ENCODE measurements at regions not wholly inside any gene's neighbourhood (a gene's known extent, or its start where the extent isn't known, plus 50 kb on each side); places are given as distances from the start of the nearest gene placed in this dataset.

- Mint-ChIP-seq H3K9me3 (ENCODE audit: low read depth) (no peaks in the 10 kb centered on the region), H3K27me3 (peaks cover 5% of the 10 kb centered on the region), H3K4me3 (no peak overlapping the region), H3K4me1 (ENCODE audit: low read depth) (no peaks in the 10 kb centered on the region), H3K27ac (no peak overlapping the region), H3K36me3 (no peaks in the 10 kb centered on the region)
Measured at GRCh38 chr5:6011199-6011598, 367.1 kb downstream of the MED10 start.

GRCh38 chr5:6006838-6007314, 371.5 kb downstream of the MED10 start:
- no peak overlapping the region for H3K27ac Mint-ChIP-seq
- H3K36me3 Mint-ChIP-seq: no peaks in the 10 kb centered on the region
- H3K4me1 Mint-ChIP-seq (ENCODE audit: low read depth): no peaks in the 10 kb centered on the region
- H3K4me3 Mint-ChIP-seq: no peak overlapping the region
- peaks cover 7% of the 10 kb centered on the region for H3K27me3 Mint-ChIP-seq
- no peaks in the 10 kb centered on the region for H3K9me3 Mint-ChIP-seq (ENCODE audit: low read depth)

- no peaks in the 10 kb centered on the region for H3K9me3 Mint-ChIP-seq (ENCODE audit: low read depth)
Measured at GRCh38 chr5:6003040-6003825, 375.1 kb downstream of the MED10 start.

GRCh38 chr5:6000867-6001266, 377.5 kb downstream of the MED10 start:
- Mint-ChIP-seq H3K9me3 (ENCODE audit: low read depth) (peaks cover 5% of the 10 kb centered on the region), H3K4me3 (no peak overlapping the region), H3K4me1 (ENCODE audit: low read depth) (no peaks in the 10 kb centered on the region), H3K27ac (no peak overlapping the region), H3K36me3 (peaks cover 2% of the 10 kb centered on the region), H3K27me3 (peaks cover 2% of the 10 kb centered on the region)

More at GRCh38 chr5:6003040-6003825, 375.1 kb downstream of the MED10 start:
- Mint-ChIP-seq H3K27ac (no peak overlapping the region), H3K27me3 (peaks cover 6% of the 10 kb centered on the region), H3K4me3 (no peak overlapping the region), H3K4me1 (ENCODE audit: low read depth) (no peaks in the 10 kb centered on the region), H3K36me3 (no peaks in the 10 kb centered on the region)

GRCh38 chr5:5995819-5996218, 382.5 kb downstream of the MED10 start:
- Mint-ChIP-seq H3K27ac (no peak overlapping the region), H3K9me3 (ENCODE audit: low read depth) (peaks cover 35% of the 10 kb centered on the region), H3K4me3 (no peak overlapping the region), H3K27me3 (no peaks in the 10 kb centered on the region), H3K4me1 (ENCODE audit: low read depth) (no peaks in the 10 kb centered on the region), H3K36me3 (peaks cover 2% of the 10 kb centered on the region)

GRCh38 chr5:5986492-5987178, 391.7 kb downstream of the MED10 start:
- Mint-ChIP-seq H3K27ac (no peak overlapping the region), H3K4me1 (ENCODE audit: low read depth) (no peaks in the 10 kb centered on the region), H3K27me3 (no peaks in the 10 kb centered on the region), H3K36me3 (no peaks in the 10 kb centered on the region), H3K4me3 (no peak overlapping the region), H3K9me3 (ENCODE audit: low read depth) (no peaks in the 10 kb centered on the region)

GRCh38 chr5:5985332-5985731, 393.0 kb downstream of the MED10 start:
- no peak overlapping the region for H3K27ac Mint-ChIP-seq
- no peaks in the 10 kb centered on the region for H3K4me1 Mint-ChIP-seq (ENCODE audit: low read depth)
- no peak overlapping the region for H3K4me3 Mint-ChIP-seq
- no peaks in the 10 kb centered on the region for H3K27me3 Mint-ChIP-seq
- H3K36me3 Mint-ChIP-seq: no peaks in the 10 kb centered on the region
- H3K9me3 Mint-ChIP-seq (ENCODE audit: low read depth): no peaks in the 10 kb centered on the region

GRCh38 chr5:5983261-5983980, 394.9 kb downstream of the MED10 start:
- H3K9me3 Mint-ChIP-seq (ENCODE audit: low read depth): no peaks in the 10 kb centered on the region
- no peaks in the 10 kb centered on the region for H3K27me3 Mint-ChIP-seq
- no peaks in the 10 kb centered on the region for H3K4me1 Mint-ChIP-seq (ENCODE audit: low read depth)
- no peak overlapping the region for H3K4me3 Mint-ChIP-seq
- H3K36me3 Mint-ChIP-seq: no peaks in the 10 kb centered on the region
- no peak overlapping the region for H3K27ac Mint-ChIP-seq

GRCh38 chr5:5981562-5981961, 396.8 kb downstream of the MED10 start:
- Mint-ChIP-seq H3K9me3 (ENCODE audit: low read depth) (no peaks in the 10 kb centered on the region), H3K27ac (no peak overlapping the region), H3K4me3 (no peak overlapping the region), H3K4me1 (ENCODE audit: low read depth) (no peaks in the 10 kb centered on the region), H3K27me3 (no peaks in the 10 kb centered on the region), H3K36me3 (no peaks in the 10 kb centered on the region)

- Mint-ChIP-seq H3K27ac (no peak overlapping the region), H3K4me3 (no peak overlapping the region), H3K9me3 (ENCODE audit: low read depth) (no peaks in the 10 kb centered on the region), H3K27me3 (no peaks in the 10 kb centered on the region), H3K36me3 (no peaks in the 10 kb centered on the region), H3K4me1 (ENCODE audit: low read depth) (no peaks in the 10 kb centered on the region)
Measured at GRCh38 chr5:5980538-5980895, 397.8 kb downstream of the MED10 start.

GRCh38 chr5:5979761-5980537, 398.4 kb downstream of the MED10 start:
- Mint-ChIP-seq H3K4me3 (no peak overlapping the region), H3K27ac (no peak overlapping the region), H3K27me3 (no peaks in the 10 kb centered on the region), H3K9me3 (ENCODE audit: low read depth) (no peaks in the 10 kb centered on the region), H3K4me1 (ENCODE audit: low read depth) (no peaks in the 10 kb centered on the region), H3K36me3 (no peaks in the 10 kb centered on the region)

- no peaks in the 10 kb centered on the region for H3K36me3 Mint-ChIP-seq
- no peaks in the 10 kb centered on the region for H3K4me1 Mint-ChIP-seq (ENCODE audit: low read depth)
- H3K9me3 Mint-ChIP-seq (ENCODE audit: low read depth): no peaks in the 10 kb centered on the region
- H3K27me3 Mint-ChIP-seq: no peaks in the 10 kb centered on the region
- no peak overlapping the region for H3K27ac Mint-ChIP-seq
- H3K4me3 Mint-ChIP-seq: no peak overlapping the region
Measured at GRCh38 chr5:5979377-5979760, 399.0 kb downstream of the MED10 start.

GRCh38 chr5:5978501-5979376, 399.6 kb downstream of the MED10 start:
- no peaks in the 10 kb centered on the region for H3K27me3 Mint-ChIP-seq
- H3K36me3 Mint-ChIP-seq: no peaks in the 10 kb centered on the region
- no peaks in the 10 kb centered on the region for H3K4me1 Mint-ChIP-seq (ENCODE audit: low read depth)
- no peak overlapping the region for H3K27ac Mint-ChIP-seq
- H3K4me3 Mint-ChIP-seq: no peak overlapping the region
- no peaks in the 10 kb centered on the region for H3K9me3 Mint-ChIP-seq (ENCODE audit: low read depth)

GRCh38 chr5:5971203-5971602, 407.1 kb downstream of the MED10 start:
- Mint-ChIP-seq H3K27me3 (peaks cover 7% of the 10 kb centered on the region), H3K27ac (no peak overlapping the region), H3K4me1 (ENCODE audit: low read depth) (no peaks in the 10 kb centered on the region), H3K4me3 (no peak overlapping the region), H3K36me3 (no peaks in the 10 kb centered on the region), H3K9me3 (ENCODE audit: low read depth) (no peaks in the 10 kb centered on the region)
